ENCODE measurements at regions not wholly inside any gene's neighbourhood (a gene's known extent, or its start where the extent isn't known, plus 50 kb on each side); places are given as distances from the start of the nearest gene placed in this dataset.

DNA sequence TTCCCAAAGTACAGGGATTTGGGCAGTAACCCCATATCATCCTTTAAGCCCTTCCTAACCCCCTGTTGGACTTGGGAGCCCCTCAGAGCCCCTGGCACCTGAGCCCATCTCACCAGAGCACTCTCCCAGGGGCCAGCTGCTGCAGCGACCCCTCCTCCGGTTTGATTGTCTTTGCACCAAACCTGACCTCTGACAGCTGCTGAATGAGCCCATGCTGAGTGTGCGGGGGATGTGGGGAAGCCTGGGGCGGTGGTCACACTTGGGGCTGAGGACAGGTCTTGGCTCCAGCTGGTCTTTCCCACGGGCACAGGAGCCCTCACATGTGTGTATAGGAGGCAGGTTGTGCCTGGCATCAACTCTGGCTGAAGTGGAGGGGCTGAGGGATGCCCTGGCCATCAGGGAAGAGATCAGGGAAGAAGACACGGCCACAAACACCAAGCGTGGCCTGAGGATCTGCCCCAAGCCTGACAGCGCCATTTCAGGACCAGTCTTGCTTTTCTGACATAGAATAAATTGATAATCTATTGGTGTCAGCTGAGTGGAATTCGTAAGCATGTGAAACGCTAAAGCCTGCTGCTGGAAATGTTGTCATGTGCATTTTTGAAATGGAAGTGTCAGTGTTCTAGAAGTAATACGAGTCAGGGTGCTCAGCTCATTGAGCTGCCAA lies 102.4 kb downstream of the ACKR3 start:
- no peak for TF ChIP-seq SLC30A9 (CRISPR knock-in tag; IDR thresholded peaks at IDR 0.05)
- TF ChIP-seq JUND (IDR thresholded peaks at IDR 0.05; ENCODE audit: borderline replicate concordance, low read depth, low read length), result no peak
- TF ChIP-seq JUND (tag; IDR thresholded peaks at IDR 0.05; ENCODE audit: borderline replicate concordance, low read depth, low read length), result no peak
- no peak for TF ChIP-seq CEBPB (tag; IDR thresholded peaks at IDR 0.05)
- TF ChIP-seq CC2D1A (IDR thresholded peaks at IDR 0.05), result no peak
- TF ChIP-seq EZH2 (IDR thresholded peaks at IDR 0.05; ENCODE audit: borderline replicate concordance, low read depth, low read length), result no peak
- TF ChIP-seq NCOA6 (IDR thresholded peaks at IDR 0.05), result no peak

All from K562 (cell line).